ENCODE measurements at regions not wholly inside any gene's neighbourhood (a gene's known extent, or its start where the extent isn't known, plus 50 kb on each side); places are given as distances from the start of the nearest gene placed in this dataset.

DNA sequence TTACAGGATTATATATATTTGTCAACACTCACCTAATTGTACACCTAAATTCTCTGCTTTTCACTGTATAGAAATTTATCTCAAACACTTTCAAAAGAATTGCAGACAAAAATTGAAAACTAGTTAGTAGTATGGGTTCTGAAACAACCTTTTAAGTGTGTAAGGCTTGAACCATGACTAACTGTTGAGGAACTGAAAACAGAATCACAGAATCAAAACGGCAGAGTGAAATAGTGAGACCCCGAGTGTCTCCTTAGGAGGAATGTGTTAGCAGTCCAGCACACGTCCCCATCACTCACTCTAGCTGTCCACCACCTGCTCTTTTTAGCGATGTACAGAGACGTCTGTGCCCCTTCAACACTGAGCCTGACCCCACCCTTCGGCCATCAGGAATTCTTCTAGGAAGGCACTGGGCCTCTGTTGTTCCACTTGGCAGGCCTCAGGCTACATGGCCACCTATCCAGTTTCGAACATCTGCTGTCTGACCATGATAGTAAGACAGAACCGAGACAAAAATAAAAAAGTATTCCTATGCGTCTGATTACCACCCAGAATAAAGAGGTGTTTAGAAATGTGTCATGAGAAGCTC, 227.4 kb downstream of the C6orf118 start:
- no peak for DNase-seq

- no peak for DNase-seq
Measured at GRCh38 chr6:165077876-165078275, 231.5 kb downstream of the C6orf118 start.

DNA sequence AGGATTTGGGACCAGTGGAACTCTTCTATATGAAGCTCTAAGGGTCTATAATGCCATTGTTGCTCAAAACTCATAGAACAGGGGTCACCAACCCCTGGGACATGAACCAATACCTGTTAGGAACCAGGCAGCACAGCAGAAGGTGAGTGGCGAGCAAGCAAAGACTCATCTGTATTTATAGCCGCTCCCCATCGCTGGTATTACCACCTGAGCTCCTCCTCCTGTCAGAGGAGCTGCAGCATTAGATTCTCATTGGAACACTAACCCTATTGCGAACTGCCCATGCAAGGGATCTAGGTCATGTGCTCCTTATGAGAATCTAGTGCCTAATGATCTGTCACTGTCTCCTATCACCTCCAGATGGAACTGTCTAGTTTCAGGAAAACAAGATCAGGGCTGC, 237.5 kb downstream of the C6orf118 start:
- DNase-seq, result no peak

GRCh38 chr6:165060720-165061119, 248.7 kb downstream of the C6orf118 start:
- no peak for DNase-seq

- DNase-seq, result no peak
Measured at GRCh38 chr6:165059032-165059431, 250.4 kb downstream of the C6orf118 start.

GRCh38 chr6:165056292-165056691, 253.1 kb downstream of the C6orf118 start:
- no peak for DNase-seq

GRCh38 chr6:165055231-165055630, 254.2 kb downstream of the C6orf118 start:
- DNase-seq, result peak; percentile 59

DNA sequence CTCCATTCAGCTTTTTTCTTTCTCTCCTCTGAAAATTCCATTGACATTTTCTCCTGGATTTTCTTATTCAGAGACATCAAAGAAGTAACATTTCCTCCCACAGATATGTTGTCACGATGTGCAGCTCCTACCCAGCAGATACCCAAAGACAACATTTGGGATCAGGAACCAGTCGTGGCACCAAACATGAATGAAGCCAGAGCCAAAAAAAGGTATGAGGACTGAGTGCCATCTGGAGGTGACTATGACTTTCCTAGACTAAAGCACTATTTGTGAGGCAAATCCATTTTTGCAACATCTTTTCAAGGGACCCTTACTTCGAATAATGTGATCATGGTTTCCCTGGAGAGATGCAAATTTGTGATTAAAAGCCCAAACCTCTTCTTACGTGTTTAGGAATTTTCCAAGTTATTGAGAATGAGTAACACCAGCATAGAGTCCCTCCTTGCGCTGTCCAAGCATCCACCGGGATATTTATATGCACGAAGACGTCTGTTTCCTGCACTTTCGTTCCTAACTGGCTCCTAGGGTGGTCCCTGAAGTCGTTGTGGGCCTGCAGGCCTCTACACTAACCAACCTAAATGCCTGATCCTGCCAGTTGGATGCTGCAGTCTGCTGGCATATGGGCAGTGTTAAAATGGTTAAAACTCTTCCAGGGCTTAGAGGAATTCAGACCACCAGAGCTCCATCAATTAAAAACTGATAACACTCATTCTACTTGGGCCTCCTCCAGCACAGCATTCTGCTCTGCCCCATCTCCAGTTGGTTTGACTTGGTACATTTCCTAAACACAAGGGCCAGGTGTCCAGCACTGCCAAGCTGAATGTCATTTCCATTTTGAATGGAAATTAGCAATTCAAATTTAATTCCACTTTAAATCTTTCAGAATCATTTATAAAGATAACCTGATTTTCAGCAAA, 256.6 kb downstream of the C6orf118 start:
- no peak for DNase-seq

DNA sequence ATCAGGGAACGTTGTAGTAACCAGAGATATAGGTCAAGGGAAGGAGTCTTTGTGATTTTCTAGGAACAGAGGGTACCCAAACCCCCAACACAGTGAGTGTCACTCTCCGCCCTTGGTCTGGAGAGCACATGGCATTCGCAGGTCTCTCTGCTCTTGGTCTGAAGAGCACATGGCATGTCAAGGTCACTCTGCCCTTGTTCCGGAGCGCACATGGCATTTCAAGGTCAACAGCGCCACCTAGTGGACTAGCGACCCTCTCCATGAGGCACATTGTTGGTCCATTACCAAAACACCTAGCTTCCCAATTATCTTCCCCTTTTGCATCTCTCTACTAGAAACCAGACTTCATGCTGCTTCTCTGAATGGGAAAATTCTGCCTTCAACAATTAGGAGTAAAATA, 260.0 kb downstream of the C6orf118 start:
- peak; percentile 78 for DNase-seq

GRCh38 chr6:165047952-165048351, 261.5 kb downstream of the C6orf118 start:
- DNase-seq, result no peak

DNA sequence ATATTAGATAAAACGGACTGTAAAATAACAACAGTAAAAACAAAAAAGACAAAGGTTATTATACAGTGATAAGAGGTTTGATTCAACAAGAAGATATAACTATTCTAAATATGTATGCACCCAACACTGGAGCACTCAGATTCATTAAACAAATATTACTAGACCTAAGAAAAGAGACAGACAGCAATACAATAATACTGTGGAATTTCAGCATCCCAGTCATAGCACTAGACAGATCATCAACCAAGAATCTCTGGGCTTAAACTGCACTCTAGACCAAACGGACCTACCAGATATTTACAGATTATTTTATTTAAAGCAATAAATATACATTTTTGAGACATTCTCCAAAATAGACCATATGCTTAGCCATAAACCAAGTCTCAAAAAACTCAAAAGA, 263.8 kb downstream of the C6orf118 start:
- DNase-seq, result no peak

GRCh38 chr6:165042912-165043311, 266.5 kb downstream of the C6orf118 start:
- DNase-seq, result peak; percentile 75

GRCh38 chr6:165040440-165040839, 269.0 kb downstream of the C6orf118 start:
- no peak for DNase-seq

GRCh38 chr6:165034271-165034741, 275.1 kb downstream of the C6orf118 start:
- DNase-seq, result no peak

GRCh38 chr6:165031502-165031901, 277.9 kb downstream of the C6orf118 start:
- DNase-seq, result no peak

DNA sequence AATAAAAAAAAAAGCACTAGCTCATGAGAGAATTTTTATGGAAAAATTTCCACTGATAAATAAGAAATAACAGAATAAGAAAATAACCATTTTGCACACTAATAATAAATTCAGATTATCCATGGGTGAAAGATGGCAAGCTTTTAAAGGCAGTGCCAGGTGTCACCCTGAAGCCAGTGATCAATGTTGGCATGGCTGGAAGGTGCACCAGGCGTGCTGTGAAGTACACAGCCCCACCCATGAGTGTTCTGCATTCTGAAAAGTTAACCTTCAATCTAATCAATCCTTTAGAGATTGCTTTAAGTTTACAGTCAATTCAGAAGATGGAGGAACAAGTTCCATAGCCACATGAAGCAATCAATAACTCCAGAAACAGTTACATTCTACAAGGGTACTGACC, 284.4 kb downstream of the C6orf118 start:
- no peak for DNase-seq

GRCh38 chr6:165019681-165020080, 289.7 kb downstream of the C6orf118 start:
- DNase-seq, result no peak

DNA sequence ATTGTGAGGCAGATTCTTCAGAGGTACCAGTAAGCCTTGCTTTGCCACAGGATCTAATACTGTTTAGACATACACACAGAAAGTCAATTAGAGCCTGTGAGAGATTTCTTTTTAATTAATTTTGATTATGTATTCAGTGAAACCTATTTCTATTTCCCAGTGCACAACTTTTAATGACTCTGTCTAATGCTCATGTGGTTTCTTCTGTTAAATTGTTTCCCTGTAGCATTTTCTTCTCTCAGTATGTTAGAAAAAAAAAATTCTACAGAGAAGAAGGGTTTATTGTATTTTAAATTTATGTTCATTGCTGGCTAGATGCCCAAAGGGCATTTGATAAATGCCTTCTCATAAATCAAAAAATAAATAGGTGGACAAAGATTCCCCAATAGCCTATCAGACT, 293.7 kb downstream of the C6orf118 start:
- DNase-seq, result no peak

DNA sequence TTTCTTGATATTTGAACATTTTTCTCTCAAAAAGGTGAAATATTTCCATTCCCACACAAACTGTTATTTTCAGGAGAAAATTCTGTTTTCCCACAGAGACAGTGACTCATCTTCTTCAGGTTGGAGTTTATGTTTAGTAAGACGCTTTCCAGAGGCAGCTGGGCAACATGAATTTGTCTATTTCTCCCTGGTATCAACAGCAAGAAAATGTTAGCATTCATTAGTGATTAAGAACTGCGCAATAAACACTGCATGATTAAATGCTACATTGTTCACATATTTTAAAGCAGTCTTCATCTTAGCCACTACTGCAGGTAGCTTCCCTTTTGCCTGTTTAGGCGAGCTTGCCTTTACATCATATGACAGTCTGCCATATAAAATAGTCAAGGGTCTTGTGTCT, 295.7 kb downstream of the C6orf118 start:
- no peak for DNase-seq

GRCh38 chr6:165012183-165012582, 297.2 kb downstream of the C6orf118 start:
- no peak for DNase-seq

DNA sequence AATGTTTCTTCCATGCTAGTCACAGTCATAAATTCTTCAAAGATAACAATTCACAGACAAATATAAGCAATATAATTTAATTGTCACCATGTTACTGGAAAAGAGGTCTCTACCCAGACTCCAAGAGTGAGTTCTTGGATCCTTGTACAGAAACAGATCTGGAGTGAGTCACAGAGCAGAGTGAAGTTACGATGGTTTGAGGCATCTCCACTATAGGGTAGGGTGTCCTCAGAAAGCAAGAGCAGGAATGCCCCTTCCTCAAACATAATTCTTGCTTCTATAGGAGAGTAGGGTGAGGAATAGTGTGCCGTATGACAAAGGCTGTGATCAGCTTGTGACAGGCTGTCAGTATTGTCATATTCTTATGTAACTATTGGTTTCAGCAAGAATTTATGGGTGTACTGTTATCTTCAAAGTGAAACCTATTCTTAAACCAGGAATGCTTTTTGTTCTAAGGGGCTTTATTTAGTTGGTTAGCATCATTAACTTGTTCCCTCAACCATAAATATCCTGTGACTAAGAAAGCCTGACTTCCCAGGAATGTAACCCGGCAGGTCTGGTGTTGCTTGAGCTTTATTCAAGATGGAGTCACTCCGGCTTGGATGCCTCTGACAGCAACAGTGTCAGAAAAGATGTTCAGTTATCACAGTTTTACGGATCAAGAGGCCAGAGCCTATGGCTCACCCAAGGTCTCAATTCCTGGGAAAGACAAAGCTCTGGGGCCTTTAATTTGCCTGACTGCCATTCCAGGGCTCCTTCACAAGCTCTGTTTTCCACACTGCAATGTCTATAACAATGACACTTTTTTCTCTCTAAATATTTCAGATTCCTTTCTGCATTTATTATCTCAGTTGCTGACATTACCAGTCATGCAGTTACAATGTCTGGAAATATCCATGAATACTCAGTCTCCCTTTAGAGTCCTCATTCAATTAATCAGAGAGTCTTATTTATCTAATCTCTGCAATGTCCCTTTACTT, 298.6 kb downstream of the C6orf118 start:
- peak; percentile 96 for DNase-seq

DNA sequence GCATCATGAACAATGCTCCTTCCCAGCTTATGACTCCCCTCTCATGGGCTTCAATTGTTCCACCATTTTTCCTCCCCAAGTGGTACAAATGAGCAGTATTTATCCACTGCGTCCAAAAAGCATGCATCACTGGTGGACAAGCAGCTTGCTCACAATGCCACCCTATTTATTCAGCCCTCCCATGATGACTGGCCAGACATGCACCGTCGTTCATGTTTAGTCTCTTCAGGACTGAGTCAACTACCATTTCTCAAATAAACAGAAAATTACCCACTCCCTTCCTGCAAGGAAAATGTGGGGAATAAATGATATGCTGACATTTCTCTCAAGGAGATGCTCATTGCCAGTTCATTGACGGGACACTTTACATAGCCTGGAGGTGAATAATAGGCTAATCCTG, 300.4 kb downstream of the C6orf118 start:
- no peak for DNase-seq

DNA sequence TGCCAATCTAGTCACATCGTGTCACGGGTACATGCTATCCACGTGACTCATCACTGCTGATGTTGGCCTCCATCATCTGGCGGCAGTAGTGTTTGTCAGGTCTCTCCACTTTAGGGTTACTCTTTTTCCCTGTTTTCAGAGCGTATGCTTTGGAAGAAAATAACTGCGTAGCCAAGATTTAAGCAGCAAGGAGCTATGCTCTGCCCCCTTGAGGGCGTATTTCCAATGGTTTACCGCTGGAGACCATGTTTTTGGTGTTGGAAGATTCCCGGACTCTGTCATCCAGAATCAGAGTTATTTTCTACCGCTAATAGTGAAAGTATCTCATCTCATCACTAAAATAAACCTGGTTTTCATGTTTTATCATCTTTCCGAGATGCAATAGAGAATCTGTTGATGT, 306.5 kb downstream of the C6orf118 start:
- DNase-seq, result no peak

All from islet precursor cell (in vitro differentiated cells).